HepG2 (cell line): ENCODE measurements at regions not wholly inside any gene's neighbourhood (a gene's known extent, or its start where the extent isn't known, plus 50 kb on each side); places are given as distances from the start of the nearest gene placed in this dataset.

Experiments used
- ATAC-seq: fragments of 200-7000 bp; cut with Tn5 transposase; 3 replicates; pipeline ENCODE4 v1.9.1; 2020; ENCODE audit warnings: mild to moderate bottlenecking, moderate library complexity
- BruUV-seq: library from RNA; stranded (reverse); fragments of 400-500 nt; replicated peaks from 2 replicates; lab custom pipeline; 2021; lab: Mats Ljungman, UMichigan
- CTCF ChIA-PET: fragments of 300-600 bp; formaldehyde crosslinking; extraction: SDS; loops from one replicate; lab custom pipeline; 2021; ENCODE audit warnings: low total read pairs, inconsistent platforms, low intra/inter-chr PET ratio; lab: Yijun Ruan, JAX
- POLR2A ChIA-PET: fragments of 350-600 bp; sonication (Branson Sonifier 250); formaldehyde crosslinking; loops from one replicate; lab custom pipeline; 2020; ENCODE audit warnings: antibody characterized with exemption, inconsistent platforms; lab: Yijun Ruan, JAX
- DNase-seq: peaks from one replicate; pipeline ENCODE4 v3.0.0-alpha.2; 2015; ENCODE audit warnings: low spot score
- FAIRE-seq: peaks from 3 replicates; lab custom pipeline; 2011; peaks lifted over from hg19 to GRCh38; lab: Jason Lieb, UNC
- H2AFZ ChIP-seq: one replicate; pipeline ENCODE4 v1.6.1; 2011; ENCODE audit warnings: low read length, inconsistent platforms
- H3K27ac ChIP-seq: fragments of 300-600 bp; 3 replicates; pipeline ENCODE4 v1.8.0; 2011; ENCODE audit warnings: mixed run types, mild to moderate bottlenecking, mixed read lengths, low read length, inconsistent platforms; ENCODE audit not compliant: insufficient read depth; ENCODE audit errors: extremely low read length
- H3K27me3 ChIP-seq, 2 experiments: fragments of 200-600 bp in 1 of 2; 2 replicates in 1 of 2; 3 replicates in 1 of 2; pipeline versions ENCODE4 v1.6.0 to v1.8.0; 2011; ENCODE audit warnings: low read length in 2 of 2, mild to moderate bottlenecking in 2 of 2, moderate library complexity in 2 of 2, inconsistent platforms in 1 of 2; ENCODE audit not compliant: insufficient read depth in 2 of 2, control insufficient read depth in 1 of 2
- H3K36me3 ChIP-seq, 2 experiments: fragments of 200-600 bp in 1 of 2; replicated peaks in 1 of 2; 2 replicates in 1 of 2; 3 replicates in 1 of 2; pipeline versions ENCODE4 v1.5.1 to v1.8.0; 2011; ENCODE audit warnings: low read length in 2 of 2, inconsistent platforms in 1 of 2; ENCODE audit not compliant: insufficient read depth in 2 of 2, control insufficient read depth in 1 of 2
- H3K4me1 ChIP-seq: 2 replicates; pipeline ENCODE4 v1.5.1; 2012; ENCODE audit warnings: low read length, inconsistent platforms; ENCODE audit not compliant: insufficient read depth
- H3K4me2 ChIP-seq: 2 replicates; pipeline ENCODE4 v1.6.0; 2011; ENCODE audit warnings: low read depth, low read length, inconsistent platforms
- H3K4me3 ChIP-seq, 3 experiments: fragments of 200-600 bp in 1 of 3; sonication (generic), shearing (Covaris generic) in 1 of 3; replicated peaks in 1 of 3; 2 replicates each; pipeline ENCODE4 v1.5.1; 2011 to 2016; ENCODE audit warnings: low read length in 3 of 3, inconsistent platforms in 2 of 3, low read depth in 2 of 3, mild to moderate bottlenecking in 2 of 3, control low read depth in 1 of 3, mixed read lengths in 1 of 3; ENCODE audit not compliant: insufficient read depth in 1 of 3
- H3K79me2 ChIP-seq: one replicate; pipeline ENCODE4 v1.6.1; 2011; ENCODE audit warnings: low read length, inconsistent platforms; ENCODE audit not compliant: insufficient read depth
- H3K9ac ChIP-seq: 2 replicates; pipeline ENCODE4 v1.6.0; 2011; ENCODE audit warnings: mild to moderate bottlenecking, low read depth, low read length, inconsistent platforms; ENCODE audit not compliant: insufficient read depth
- H3K9me3 ChIP-seq: 2 replicates; pipeline ENCODE4 v1.5.1; 2012; ENCODE audit warnings: mild to moderate bottlenecking, low read length
- H4K20me1 ChIP-seq: 2 replicates; pipeline ENCODE4 v1.6.0; 2011; ENCODE audit warnings: inconsistent platforms, mild to moderate bottlenecking, low read length, moderate library complexity; ENCODE audit not compliant: insufficient read depth
- EEA1 ChIP-seq: sonication (generic); formaldehyde crosslinking; IDR thresholded peaks from 2 replicates; pipeline ENCODE4 v1.5.1; 2020; ENCODE audit warnings: mild to moderate bottlenecking, missing genetic modification reagents, borderline replicate concordance
- KDM6A ChIP-seq: IDR thresholded peaks from 2 replicates; pipeline ENCODE4 v1.6.1; 2016; ENCODE audit warnings: low read depth
- KLF16 ChIP-seq, 2 experiments: sonication (generic) in 1 of 2; formaldehyde crosslinking in 1 of 2; IDR thresholded peaks; 2 replicates each; pipeline versions ENCODE4 v1.6.1 to v1.8.0; 2016 to 2023; ENCODE audit warnings: missing genetic modification reagents in 2 of 2, missing compliant biosample characterization in 1 of 2
- SOX5 ChIP-seq: IDR thresholded peaks from 2 replicates; pipeline ENCODE4 v1.6.1; 2016; ENCODE audit warnings: borderline replicate concordance
- SOX6 ChIP-seq, 2 experiments: fragments of 450-650 bp in 1 of 2; sonication (generic) in 1 of 2; formaldehyde crosslinking in 1 of 2; IDR thresholded peaks; 2 replicates each; pipeline versions ENCODE4 v1.4.0 to v1.6.1; 2017 to 2020; ENCODE audit warnings: antibody characterized with exemption in 1 of 2, mild to moderate bottlenecking in 1 of 2, missing genetic modification reagents in 1 of 2
- ZIK1 ChIP-seq: sonication (generic); formaldehyde crosslinking; IDR thresholded peaks from 2 replicates; pipeline ENCODE4 v1.5.0; 2020; ENCODE audit warnings: mild to moderate bottlenecking, low read depth, missing genetic modification reagents, borderline replicate concordance
- ZMYM3 ChIP-seq: sonication (generic); formaldehyde crosslinking; IDR thresholded peaks from 2 replicates; pipeline ENCODE4 v1.5.1; 2020; ENCODE audit warnings: mild to moderate bottlenecking, missing genetic modification reagents
- ZNF136 ChIP-seq: sonication (generic); formaldehyde crosslinking; IDR thresholded peaks from 2 replicates; pipeline ENCODE4 v1.8.1; 2022; ENCODE audit warnings: low read depth, mild to moderate bottlenecking, moderate library complexity, missing genetic modification reagents
- ZNF207 ChIP-seq: fragments of 450-650 bp; IDR thresholded peaks from 2 replicates; pipeline ENCODE4 v1.6.1; 2016; ENCODE audit warnings: antibody characterized with exemption, borderline replicate concordance
- ZNF383 ChIP-seq: sonication (generic); formaldehyde crosslinking; IDR thresholded peaks from 2 replicates; pipeline ENCODE4 v1.4.0; 2020; ENCODE audit warnings: missing genetic modification reagents, mild to moderate bottlenecking, borderline replicate concordance
- ZNF790 ChIP-seq: sonication (generic); formaldehyde crosslinking; IDR thresholded peaks from 2 replicates; pipeline ENCODE4 v1.8.0; 2022; ENCODE audit warnings: missing genetic modification reagents, mild to moderate bottlenecking, borderline replicate concordance
- WGBS: methylation state at CpG from one replicate; pipeline ENCODE4 v1.1.6; 2017; ENCODE audit warnings: low lambda C conversion rate; 5-methylcytosine and 5-hydroxymethylcytosine counted together
- in situ Hi-C: cut with HindIII; loops from 2 replicates; pipeline ENCODE4 v1.10.0; 2017; ENCODE audit warnings: low pct_unique_long_range_greater_than_20kb; ENCODE audit not compliant: extremely low pct_ligation_motif_present
- intact Hi-C: fragments of 100-400 bp; cut with micrococcal nuclease; formaldehyde crosslinking; loops from one replicate; pipeline ENCODE4 v1.10.0; 2022; ENCODE audit not compliant: unreplicated experiment
- TF ChIP-seq, protein P1 (sequence below): IDR thresholded peaks from 2 replicates; pipeline ENCODE4 v1.6.1; 2012; ENCODE audit warnings: inconsistent platforms
- TF ChIP-seq, protein P2 (sequence below): sonication (generic); formaldehyde crosslinking; IDR thresholded peaks from 2 replicates; pipeline ENCODE4 v1.4.0; 2020; ENCODE audit warnings: low read depth, mild to moderate bottlenecking, missing genetic modification reagents
- TF ChIP-seq, protein P3 (sequence below): sonication (generic); formaldehyde crosslinking; IDR thresholded peaks from 2 replicates; pipeline ENCODE4 v1.4.0; 2020; ENCODE audit warnings: missing genetic modification reagents

DNA sequence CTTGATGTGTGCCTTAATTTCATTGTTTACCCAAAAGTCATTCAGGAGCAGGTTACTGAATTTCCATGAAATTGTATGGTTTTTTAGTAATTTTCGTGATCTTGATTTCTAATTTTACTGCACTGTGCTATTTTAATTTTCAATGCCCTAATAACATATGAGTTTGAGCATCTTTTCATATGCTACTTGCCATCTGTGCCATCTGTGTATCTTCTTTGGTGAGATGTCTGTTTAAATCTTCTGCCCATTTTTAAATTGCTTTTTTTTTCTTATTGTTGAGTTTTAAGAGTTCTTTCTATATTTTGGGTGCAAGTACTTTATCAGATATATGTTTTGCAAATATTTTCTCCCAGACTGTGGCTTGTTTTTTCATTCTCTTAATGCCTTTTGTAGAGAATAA lies 165.9 kb downstream of the ST6GAL2 start:
- ChIA-PET POLR2A (no interaction called here), CTCF (no interaction called here)
- Histone ChIP-seq H3K36me3 (no peaks in the 10 kb centered on the region), H3K27me3 (no peaks in the 10 kb centered on the region), H3K4me1 (no peaks in the 10 kb centered on the region), H3K9me3 (peaks cover 9% of the 10 kb centered on the region), H2AFZ (no peak overlapping the region), H3K27ac (no peak overlapping the region), H3K4me2 (no peak overlapping the region), H3K79me2 (no peaks in the 10 kb centered on the region), H3K4me3 (no peak overlapping the region), H4K20me1 (no peaks in the 10 kb centered on the region), H3K9ac (no peak overlapping the region)
- FAIRE-seq = no peak
- no peak for TF ChIP-seq EEA1 (CRISPR knock-in tag)
- BruUV-seq = no TSS peak
- no peak for ATAC-seq
- in situ Hi-C loops = no loop called here
- DNase-seq = no peak
- intact Hi-C loops = no loop called here
- WGBS = 0% methylated on average over 1 of the region's 1 CpG

DNA sequence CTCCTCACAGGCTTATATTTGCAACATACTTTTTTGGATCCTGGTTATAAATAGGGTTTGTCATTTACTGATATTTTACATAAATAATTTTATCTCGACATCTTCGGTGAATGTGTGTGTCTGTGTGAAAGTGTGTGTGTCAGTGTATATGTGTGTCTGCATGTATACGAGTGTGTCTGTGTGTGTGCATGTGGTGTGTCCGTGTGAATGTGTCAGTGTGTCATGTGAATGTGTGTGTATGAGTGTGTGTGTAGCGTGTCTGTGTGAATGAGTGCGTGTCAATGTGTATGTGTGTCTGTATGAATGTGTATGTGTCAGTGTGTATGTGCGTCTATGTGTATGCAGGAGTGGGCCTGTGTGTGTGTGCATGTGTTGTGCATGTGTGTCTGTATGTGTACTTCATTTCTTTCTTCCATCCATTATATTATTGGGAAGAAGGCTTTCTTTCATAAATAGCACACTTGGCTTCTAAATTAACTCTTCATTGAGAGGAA lies 161.6 kb downstream of the ST6GAL2 start:
- in situ Hi-C loops = no loop called here
- TF ChIP-seq SOX5 (CRISPR knock-in tag) (no peak), KDM6A (CRISPR knock-in tag) (no peak), ZNF383 (CRISPR knock-in tag) (no peak), KLF16 (CRISPR knock-in tag; IDR thresholded peaks at IDR 0.05) (no peak), ZNF790 (CRISPR knock-in tag) (no peak), ZMYM3 (CRISPR knock-in tag) (no peak), ZNF207 (no peak), ZNF136 (CRISPR knock-in tag) (no peak), ZIK1 (CRISPR knock-in tag) (no peak), SOX6 (IDR thresholded peaks at IDR 0.05) (0 out of 2 replicates have a peak, but pooled peaks have one; percentile 47), SOX6 (CRISPR knock-in tag; IDR thresholded peaks at IDR 0.05) (no peak)
- TF ChIP-seq, protein P1, sequence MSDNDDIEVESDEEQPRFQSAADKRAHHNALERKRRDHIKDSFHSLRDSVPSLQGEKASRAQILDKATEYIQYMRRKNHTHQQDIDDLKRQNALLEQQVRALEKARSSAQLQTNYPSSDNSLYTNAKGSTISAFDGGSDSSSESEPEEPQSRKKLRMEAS = no peak
- TF ChIP-seq, protein P2, sequence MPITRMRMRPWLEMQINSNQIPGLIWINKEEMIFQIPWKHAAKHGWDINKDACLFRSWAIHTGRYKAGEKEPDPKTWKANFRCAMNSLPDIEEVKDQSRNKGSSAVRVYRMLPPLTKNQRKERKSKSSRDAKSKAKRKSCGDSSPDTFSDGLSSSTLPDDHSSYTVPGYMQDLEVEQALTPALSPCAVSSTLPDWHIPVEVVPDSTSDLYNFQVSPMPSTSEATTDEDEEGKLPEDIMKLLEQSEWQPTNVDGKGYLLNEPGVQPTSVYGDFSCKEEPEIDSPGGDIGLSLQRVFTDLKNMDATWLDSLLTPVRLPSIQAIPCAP (CRISPR knock-in tag) = no peak
- TF ChIP-seq, protein P3, sequence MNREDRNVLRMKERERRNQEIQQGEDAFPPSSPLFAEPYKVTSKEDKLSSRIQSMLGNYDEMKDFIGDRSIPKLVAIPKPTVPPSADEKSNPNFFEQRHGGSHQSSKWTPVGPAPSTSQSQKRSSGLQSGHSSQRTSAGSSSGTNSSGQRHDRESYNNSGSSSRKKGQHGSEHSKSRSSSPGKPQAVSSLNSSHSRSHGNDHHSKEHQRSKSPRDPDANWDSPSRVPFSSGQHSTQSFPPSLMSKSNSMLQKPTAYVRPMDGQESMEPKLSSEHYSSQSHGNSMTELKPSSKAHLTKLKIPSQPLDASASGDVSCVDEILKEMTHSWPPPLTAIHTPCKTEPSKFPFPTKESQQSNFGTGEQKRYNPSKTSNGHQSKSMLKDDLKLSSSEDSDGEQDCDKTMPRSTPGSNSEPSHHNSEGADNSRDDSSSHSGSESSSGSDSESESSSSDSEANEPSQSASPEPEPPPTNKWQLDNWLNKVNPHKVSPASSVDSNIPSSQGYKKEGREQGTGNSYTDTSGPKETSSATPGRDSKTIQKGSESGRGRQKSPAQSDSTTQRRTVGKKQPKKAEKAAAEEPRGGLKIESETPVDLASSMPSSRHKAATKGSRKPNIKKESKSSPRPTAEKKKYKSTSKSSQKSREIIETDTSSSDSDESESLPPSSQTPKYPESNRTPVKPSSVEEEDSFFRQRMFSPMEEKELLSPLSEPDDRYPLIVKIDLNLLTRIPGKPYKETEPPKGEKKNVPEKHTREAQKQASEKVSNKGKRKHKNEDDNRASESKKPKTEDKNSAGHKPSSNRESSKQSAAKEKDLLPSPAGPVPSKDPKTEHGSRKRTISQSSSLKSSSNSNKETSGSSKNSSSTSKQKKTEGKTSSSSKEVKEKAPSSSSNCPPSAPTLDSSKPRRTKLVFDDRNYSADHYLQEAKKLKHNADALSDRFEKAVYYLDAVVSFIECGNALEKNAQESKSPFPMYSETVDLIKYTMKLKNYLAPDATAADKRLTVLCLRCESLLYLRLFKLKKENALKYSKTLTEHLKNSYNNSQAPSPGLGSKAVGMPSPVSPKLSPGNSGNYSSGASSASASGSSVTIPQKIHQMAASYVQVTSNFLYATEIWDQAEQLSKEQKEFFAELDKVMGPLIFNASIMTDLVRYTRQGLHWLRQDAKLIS (CRISPR knock-in tag) = no peak

More for the DNA sequence above, 161.6 kb downstream of the ST6GAL2 start:
- H3K9ac ChIP-seq = no peak overlapping the region
- ChIA-PET POLR2A (no interaction called here), CTCF (no interaction called here)
- H4K20me1 ChIP-seq = no peaks in the 10 kb centered on the region
- intact Hi-C loops = no loop called here
- no peak overlapping the region for H3K4me3 ChIP-seq
- DNase-seq (no peak), ATAC-seq (no peak), FAIRE-seq (no peak)
- H3K36me3 ChIP-seq = no peaks in the 10 kb centered on the region
- H2AFZ ChIP-seq = no peak overlapping the region
- H3K27me3 ChIP-seq = no peaks in the 10 kb centered on the region
- no peak overlapping the region for H3K27ac ChIP-seq
- no peak overlapping the region for H3K4me2 ChIP-seq
- no TSS peak for BruUV-seq
- H3K79me2 ChIP-seq = no peaks in the 10 kb centered on the region
- 18% methylated on average over 7 of the region's 7 CpGs for WGBS
- no peaks in the 10 kb centered on the region for H3K9me3 ChIP-seq
- H3K4me1 ChIP-seq = no peaks in the 10 kb centered on the region
